ENCODE measurements at regions not wholly inside any gene's neighbourhood (a gene's known extent, or its start where the extent isn't known, plus 50 kb on each side); places are given as distances from the start of the nearest gene placed in this dataset.

GRCh38 chr16:9429646-9430330, 338.3 kb downstream of the HAPSTR1 start:
- TF ChIP-seq, protein P1, sequence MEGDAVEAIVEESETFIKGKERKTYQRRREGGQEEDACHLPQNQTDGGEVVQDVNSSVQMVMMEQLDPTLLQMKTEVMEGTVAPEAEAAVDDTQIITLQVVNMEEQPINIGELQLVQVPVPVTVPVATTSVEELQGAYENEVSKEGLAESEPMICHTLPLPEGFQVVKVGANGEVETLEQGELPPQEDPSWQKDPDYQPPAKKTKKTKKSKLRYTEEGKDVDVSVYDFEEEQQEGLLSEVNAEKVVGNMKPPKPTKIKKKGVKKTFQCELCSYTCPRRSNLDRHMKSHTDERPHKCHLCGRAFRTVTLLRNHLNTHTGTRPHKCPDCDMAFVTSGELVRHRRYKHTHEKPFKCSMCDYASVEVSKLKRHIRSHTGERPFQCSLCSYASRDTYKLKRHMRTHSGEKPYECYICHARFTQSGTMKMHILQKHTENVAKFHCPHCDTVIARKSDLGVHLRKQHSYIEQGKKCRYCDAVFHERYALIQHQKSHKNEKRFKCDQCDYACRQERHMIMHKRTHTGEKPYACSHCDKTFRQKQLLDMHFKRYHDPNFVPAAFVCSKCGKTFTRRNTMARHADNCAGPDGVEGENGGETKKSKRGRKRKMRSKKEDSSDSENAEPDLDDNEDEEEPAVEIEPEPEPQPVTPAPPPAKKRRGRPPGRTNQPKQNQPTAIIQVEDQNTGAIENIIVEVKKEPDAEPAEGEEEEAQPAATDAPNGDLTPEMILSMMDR (IDR thresholded peaks at IDR 0.05; ENCODE audit: insufficient read depth, low read depth, low read length, missing control alignments): no peak
- no peak for DNase-seq (ENCODE audit: low read depth)

DNA sequence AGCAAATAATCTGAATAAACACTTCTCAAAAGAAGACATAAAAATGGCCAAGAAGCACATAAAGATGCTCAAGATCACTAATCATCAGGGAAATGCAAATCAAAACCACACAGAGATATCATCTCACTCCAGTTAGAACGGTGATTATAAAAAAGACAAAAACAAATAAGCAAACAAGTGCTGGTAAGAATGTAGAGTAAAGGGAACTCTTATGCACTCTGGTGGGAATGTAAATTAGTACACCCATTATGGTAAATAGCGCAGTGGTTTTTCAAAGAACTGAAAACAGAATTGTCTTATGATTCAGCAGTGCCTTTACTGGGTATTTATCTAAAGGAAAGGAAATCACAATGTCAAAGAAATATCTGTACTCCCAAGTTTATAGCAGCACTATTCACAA, 343.2 kb downstream of the HAPSTR1 start:
- no peak for DNase-seq (ENCODE audit: low read depth)
- H3K4me3 ChIP-seq (ENCODE audit: low read depth, low read length): no peak overlapping the region
- TF ChIP-seq, protein P1 (IDR thresholded peaks at IDR 0.05; ENCODE audit: insufficient read depth, low read depth, low read length, missing control alignments): no peak

More at GRCh38 chr16:9429646-9430330, 338.3 kb downstream of the HAPSTR1 start:
- H3K4me3 ChIP-seq (ENCODE audit: low read depth, low read length): no peak overlapping the region

DNA sequence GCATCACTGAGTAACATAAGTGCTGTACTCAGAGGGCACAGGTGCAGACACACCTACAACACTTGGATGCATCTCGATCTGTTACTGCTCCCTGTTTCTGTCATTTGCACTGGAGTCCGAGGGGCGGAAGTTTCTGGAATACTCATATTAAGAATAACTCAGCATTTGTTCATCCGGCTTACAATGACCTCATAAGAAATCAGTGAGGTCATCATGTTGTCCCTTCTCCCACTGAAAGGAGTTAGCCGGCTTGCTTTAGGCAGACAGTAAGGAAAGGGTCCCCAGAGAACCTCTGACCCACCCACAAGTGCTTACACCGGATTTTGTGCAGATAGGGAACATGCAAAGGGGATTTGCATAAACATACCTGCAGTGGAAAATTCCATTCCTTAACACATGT, 344.7 kb downstream of the HAPSTR1 start:
- no peak overlapping the region for H3K4me3 ChIP-seq (ENCODE audit: low read depth, low read length)
- TF ChIP-seq, protein P1 (IDR thresholded peaks at IDR 0.05; ENCODE audit: insufficient read depth, low read depth, low read length, missing control alignments): no peak
- DNase-seq (ENCODE audit: low read depth): no peak

DNA sequence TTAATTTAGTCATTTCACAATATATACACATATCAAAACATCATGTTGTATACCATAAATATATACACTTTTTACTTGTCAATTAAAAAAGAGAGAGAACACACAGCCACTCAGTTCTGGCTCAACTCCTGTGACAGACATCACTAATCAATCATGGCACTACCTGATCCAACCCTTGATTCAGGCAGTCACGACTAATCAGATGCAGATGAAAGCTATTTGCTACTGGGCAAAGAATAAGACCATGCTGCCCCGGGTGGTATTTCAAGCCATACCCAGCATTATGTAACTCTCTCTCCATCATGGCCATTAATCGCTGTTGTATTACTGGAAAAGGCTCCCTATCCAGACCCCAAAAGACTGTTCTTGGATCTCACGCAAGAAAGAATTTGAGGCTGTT, 345.7 kb downstream of the HAPSTR1 start:
- TF ChIP-seq, protein P1 (IDR thresholded peaks at IDR 0.05; ENCODE audit: insufficient read depth, low read depth, low read length, missing control alignments): no peak
- no peak overlapping the region for H3K4me3 ChIP-seq (ENCODE audit: low read depth, low read length)
- peak; percentile 23 for DNase-seq (ENCODE audit: low read depth)

DNA sequence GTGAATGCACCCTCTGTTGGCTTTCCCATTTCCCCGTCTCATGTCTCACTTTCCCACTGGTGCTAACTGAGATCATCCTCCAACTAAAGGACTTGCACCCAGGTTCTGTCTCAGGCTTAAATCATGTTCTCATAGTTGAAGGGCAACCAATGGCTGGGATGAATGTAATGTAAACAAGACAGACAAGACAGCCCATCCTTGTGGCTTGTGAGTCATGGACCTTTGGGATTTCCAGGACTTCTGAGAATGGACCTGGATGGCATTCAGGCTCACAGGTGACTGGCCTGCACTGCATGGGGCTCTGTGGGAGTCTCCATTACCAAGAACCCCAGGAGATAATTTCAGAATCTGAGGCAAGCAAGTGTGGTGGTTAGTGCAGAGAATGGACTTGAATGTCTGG, 347.5 kb downstream of the HAPSTR1 start:
- no peak for DNase-seq (ENCODE audit: low read depth)

GRCh38 chr16:9441012-9441411, 349.6 kb downstream of the HAPSTR1 start:
- TF ChIP-seq, protein P1 (IDR thresholded peaks at IDR 0.05; ENCODE audit: insufficient read depth, low read depth, low read length, missing control alignments): no peak
- DNase-seq (ENCODE audit: low read depth): no peak
- H3K4me3 ChIP-seq (ENCODE audit: low read depth, low read length): no peak overlapping the region

More for the DNA sequence above, 347.5 kb downstream of the HAPSTR1 start:
- TF ChIP-seq, protein P1 (IDR thresholded peaks at IDR 0.05; ENCODE audit: insufficient read depth, low read depth, low read length, missing control alignments): no peak
- no peak overlapping the region for H3K4me3 ChIP-seq (ENCODE audit: low read depth, low read length)

- no peak for DNase-seq (ENCODE audit: low read depth)
- no peak overlapping the region for H3K4me3 ChIP-seq (ENCODE audit: low read depth, low read length)
- TF ChIP-seq, protein P1 (IDR thresholded peaks at IDR 0.05; ENCODE audit: insufficient read depth, low read depth, low read length, missing control alignments): no peak
Observed at GRCh38 chr16:9443864-9444263, 352.4 kb downstream of the HAPSTR1 start.
